GM12874 (cell line): ENCODE measurements at regions not wholly inside any gene's neighbourhood (a gene's known extent, or its start where the extent isn't known, plus 50 kb on each side); places are given as distances from the start of the nearest gene placed in this dataset.

Experiments
- CTCF ChIP-seq: IDR thresholded peaks from 2 replicates; pipeline ENCODE4 v1.5.1; 2011; ENCODE audit warnings: low read depth, mild to moderate bottlenecking, control low read depth, low read length, moderate library complexity; ENCODE audit not compliant: insufficient read depth

DNA sequence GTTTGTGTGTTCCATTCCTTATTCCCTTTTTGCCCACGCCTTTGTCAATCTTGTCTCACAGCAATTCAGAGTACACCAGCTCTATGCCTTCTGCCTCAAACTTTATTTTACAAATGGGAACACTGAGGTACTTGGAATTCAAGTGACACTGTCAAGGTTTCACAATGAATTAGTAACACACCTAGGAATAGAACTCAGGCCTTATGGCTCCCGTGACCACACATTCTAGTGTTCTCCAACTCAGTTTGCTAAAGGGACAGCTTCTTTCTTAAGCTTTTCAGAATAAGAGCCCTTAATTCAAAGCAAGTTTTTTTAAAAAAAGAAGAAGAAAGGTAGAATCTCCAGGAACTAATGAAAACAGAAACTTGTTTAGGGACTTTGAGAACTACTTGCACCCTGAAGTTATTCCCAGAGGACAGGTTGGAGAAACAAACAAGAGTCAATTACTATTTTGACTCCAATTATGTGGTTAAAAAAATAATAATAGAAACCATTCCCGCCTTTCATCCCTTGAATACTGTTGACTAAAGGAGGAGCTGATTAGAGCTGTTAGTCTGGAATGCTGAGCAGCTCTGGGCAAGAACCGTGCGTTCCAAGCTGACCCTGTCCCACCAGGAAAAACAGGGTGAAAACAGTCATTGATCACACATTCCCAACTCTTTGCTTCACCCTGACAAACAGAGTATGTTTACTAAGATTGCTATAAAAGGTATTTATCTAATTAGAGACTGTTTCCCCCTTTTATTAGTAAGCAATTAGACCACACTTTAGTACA, 408.8 kb upstream of the CNKSR2 start:
- TF ChIP-seq CTCF, result no peak

GRCh38 chrX:20954014-20954413, 420.2 kb upstream of the CNKSR2 start:
- TF ChIP-seq CTCF, result no peak

DNA sequence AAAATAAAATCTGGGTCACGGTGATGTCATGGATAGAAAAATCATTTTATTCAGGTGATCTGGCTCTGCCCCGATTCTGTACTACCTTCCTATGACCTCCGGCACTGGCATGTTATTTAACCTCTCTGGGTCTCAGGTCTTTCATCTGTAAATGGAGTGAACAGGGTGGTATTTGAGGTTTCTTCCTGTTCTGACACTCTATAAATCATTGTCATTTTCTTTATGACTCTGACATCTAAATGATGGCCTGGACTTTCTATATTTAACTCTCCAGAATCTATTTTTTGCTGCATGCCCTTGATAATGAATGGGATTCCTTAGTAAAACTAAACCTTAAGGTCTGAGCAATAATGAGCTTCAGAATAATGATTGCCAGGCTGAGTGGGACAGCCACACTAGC, 422.0 kb upstream of the CNKSR2 start:
- no peak for TF ChIP-seq CTCF

GRCh38 chrX:20951016-20951810, 423.0 kb upstream of the CNKSR2 start:
- no peak for TF ChIP-seq CTCF

GRCh38 chrX:20947411-20947912, 426.8 kb upstream of the CNKSR2 start:
- no peak for TF ChIP-seq CTCF

- TF ChIP-seq CTCF, result no peak
These were observed 460.5 kb upstream of the CNKSR2 start for GRCh38 chrX:20913760-20914159.

DNA sequence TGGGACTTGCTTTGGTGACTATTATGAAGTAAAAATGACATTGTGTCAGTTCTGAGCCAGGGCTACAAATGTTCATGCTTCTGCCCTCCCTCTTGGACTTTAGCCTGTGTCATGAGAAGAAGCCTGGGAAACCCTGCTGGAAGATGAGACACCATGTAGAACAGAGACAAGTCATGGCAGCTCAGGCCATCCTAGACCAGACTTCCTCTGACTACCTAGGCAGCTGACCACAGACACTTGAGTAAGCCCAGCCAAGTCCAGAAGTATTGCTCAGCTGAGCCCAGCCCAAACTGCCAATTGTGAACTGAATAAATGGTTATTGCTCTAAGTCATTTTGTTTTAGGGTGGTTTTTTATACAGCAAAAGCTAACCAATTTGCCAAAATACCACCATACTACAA, 467.6 kb upstream of the CNKSR2 start:
- no peak for TF ChIP-seq CTCF
